MG63 (cell line): ENCODE measurements at regions not wholly inside any gene's neighbourhood (a gene's known extent, or its start where the extent isn't known, plus 50 kb on each side); places are given as distances from the start of the nearest gene placed in this dataset.
"Not testable (repeated sequence)": the region's sequence is repeated elsewhere in the genome, so short reads cannot be mapped to it uniquely, and the experiment has no call there.

Experiments used
- DNase-seq: peaks from one replicate; pipeline ENCODE4 v3.0.0-alpha.2; 2020
- H3K27me3 ChIP-seq: fragments of 250-450 bp; sonication (Bioruptor Pico); 2 replicates; pipeline ENCODE4 v1.5.1; 2020; ENCODE audit warnings: mild to moderate bottlenecking, moderate library complexity
- H3K36me3 ChIP-seq: fragments of 250-450 bp; sonication (Bioruptor Pico); 2 replicates; pipeline ENCODE4 v1.5.1; 2020; ENCODE audit warnings: mild to moderate bottlenecking, moderate library complexity
- H3K4me3 ChIP-seq: fragments of 250-450 bp; sonication (Bioruptor Pico); 2 replicates; pipeline ENCODE4 v1.5.1; 2020; ENCODE audit warnings: mild to moderate bottlenecking, moderate library complexity
- H3K9me3 ChIP-seq: fragments of 250-450 bp; sonication (Bioruptor Pico); 2 replicates; pipeline ENCODE4 v1.5.1; 2020; ENCODE audit warnings: mild to moderate bottlenecking, moderate library complexity

DNA sequence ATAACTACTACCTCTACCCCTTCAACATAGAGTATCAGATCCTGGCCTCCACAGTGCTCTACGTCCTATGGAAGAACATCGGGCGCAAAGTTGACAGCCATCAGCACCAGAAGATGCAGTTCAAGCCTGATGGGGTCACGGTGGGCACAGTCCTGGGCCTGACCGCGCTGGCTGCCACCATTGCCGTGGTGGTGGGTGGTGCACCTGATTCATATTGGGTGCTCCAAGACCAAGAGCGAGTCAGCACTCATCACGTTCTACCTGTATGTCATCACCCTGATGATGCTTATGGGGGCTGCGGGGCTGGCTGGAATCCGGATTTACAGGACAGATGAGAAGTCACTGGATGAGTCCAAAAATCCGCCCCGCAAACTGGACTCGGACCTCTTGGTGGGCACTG is 846.4 kb downstream of the RPIA start:
- not testable (repeated sequence) for H3K36me3 ChIP-seq, H3K27me3 ChIP-seq, DNase-seq, H3K9me3 ChIP-seq, H3K4me3 ChIP-seq

DNA sequence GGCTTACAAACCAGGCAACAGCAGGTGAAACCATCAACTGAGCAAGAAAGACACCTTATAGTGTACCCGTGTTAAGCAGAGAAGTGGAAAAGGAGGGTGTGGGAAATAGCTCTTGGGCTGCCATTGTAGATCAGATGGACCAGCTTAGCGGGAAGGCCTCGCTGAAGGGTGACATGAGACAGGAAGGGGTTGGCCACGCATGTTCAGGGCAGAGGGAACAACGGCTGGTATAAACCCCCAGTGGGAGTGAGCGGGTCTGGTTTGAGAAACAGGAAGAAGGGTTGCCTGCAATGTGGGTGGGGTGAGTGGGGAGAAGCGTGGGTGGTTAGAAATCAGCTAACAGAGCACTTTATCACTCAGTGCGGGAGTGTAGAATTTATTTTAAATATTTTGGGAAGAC is 852.6 kb downstream of the RPIA start:
- not testable (repeated sequence) for H3K4me3 ChIP-seq, H3K27me3 ChIP-seq, DNase-seq, H3K36me3 ChIP-seq, H3K9me3 ChIP-seq

DNA sequence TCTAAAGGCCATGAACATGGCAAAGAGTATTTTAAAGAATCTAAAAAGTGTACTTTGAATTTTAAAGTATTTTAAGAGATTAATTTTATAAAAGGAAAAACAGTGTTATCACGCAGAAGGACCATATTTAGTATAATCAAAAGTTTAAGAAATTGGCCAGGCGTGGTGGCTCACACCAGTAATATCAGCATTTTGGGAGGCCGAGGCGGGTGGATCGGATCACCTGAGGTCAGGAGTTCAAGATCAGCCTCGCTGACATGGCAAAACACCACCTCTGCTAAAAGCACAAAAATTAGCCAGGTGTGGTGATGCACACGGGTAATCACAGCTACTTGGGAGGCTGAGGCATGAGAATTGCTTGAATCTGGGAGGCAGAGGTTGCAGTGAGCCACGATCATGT is 887.7 kb downstream of the RPIA start:
- H3K27me3 ChIP-seq, H3K4me3 ChIP-seq, H3K36me3 ChIP-seq, DNase-seq, H3K9me3 ChIP-seq: not testable (repeated sequence)

- DNase-seq: peak; percentile 5
These were observed 891.3 kb downstream of the RPIA start for GRCh38 chr2:89582816-89583215.

GRCh38 chr2:89584046-89584445 is 892.6 kb downstream of the RPIA start:
- H3K9me3 ChIP-seq, H3K4me3 ChIP-seq, H3K36me3 ChIP-seq, DNase-seq, H3K27me3 ChIP-seq: not testable (repeated sequence)

More at GRCh38 chr2:89582816-89583215, 891.3 kb downstream of the RPIA start:
- H3K4me3 ChIP-seq, H3K36me3 ChIP-seq, H3K27me3 ChIP-seq, H3K9me3 ChIP-seq: not testable (repeated sequence)

DNA sequence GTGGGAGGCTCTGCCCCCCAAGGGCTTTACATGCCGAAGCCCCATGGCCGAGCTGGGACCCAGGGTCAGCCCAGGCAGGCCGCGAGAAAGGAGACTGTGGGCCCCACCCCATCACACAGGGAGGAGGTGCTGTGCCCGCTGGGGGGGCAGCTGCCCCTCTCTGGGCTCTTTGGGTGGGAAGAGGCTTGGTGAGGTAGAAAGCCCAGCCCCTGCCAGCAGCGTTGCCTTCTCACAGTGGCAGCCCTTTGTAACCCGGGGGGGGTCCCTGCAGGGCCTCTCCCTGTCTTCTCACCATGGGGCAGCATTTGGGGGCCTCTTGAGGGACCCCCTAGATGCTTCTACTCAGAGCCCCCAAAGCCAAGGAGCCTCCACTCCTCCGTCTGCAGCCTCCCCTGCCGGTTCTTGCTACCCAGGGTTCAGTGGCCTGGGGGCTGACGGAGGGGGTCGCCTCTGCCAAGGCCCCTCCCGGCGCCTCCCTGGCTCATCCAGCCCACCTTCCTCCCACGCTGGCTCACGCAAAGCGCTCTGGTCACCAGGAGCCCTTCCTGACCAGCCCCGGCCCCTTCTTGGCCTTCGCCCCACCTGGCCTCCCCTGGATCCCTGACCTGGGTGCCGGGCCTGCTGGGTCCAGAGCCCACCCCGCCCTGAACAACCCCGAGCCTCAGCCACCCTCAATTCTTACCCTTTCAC is 893.5 kb downstream of the RPIA start:
- peak overlapping the region; percentile 25 for H3K4me3 ChIP-seq

DNA sequence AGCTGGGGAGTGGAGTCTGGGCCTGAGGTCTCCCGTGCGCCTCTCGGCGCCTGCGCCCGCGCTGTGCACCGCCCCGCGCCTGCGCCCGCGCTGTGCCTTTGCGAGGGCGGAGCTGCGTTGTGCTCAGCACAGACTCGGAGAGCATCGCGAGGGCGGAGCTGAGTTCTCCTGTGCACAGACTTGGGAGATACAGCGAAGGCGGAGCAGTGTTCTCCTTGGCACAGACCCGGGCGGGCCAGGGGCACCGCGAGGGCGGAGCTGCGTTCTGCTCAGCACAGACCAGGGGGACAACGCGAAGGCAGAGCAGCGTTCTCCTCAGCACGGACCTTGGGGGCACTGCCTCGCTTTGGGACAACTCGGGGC is 894.1 kb downstream of the RPIA start:
- peak; percentile 38 for DNase-seq

More for the DNA sequence above, 893.5 kb downstream of the RPIA start:
- not testable (repeated sequence) for H3K27me3 ChIP-seq, H3K9me3 ChIP-seq, H3K36me3 ChIP-seq
- peak; percentile 3 for DNase-seq

DNA sequence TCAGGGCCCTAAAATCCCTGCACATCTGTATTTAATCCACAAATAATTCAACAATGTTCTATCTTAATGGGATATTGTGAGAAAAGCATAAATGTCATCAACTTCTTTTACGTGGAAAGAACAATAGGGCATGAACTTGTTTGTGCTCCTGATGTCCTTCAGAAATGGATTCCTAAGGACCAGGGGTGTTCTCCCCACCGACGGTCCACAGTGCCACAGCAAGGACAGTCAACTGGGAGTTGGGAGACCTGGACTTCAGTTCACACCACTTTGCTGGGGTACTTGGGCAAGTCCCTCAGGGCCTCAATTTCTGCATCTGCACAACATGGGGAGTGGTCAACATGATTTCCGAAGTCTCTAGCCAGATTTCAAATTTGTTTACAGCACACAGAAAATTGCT is 908.4 kb downstream of the RPIA start:
- H3K4me3 ChIP-seq, H3K36me3 ChIP-seq, DNase-seq, H3K9me3 ChIP-seq, H3K27me3 ChIP-seq: not testable (repeated sequence)

More for the DNA sequence above, 894.1 kb downstream of the RPIA start:
- H3K36me3 ChIP-seq, H3K9me3 ChIP-seq, H3K27me3 ChIP-seq: not testable (repeated sequence)
- peak overlapping the region; percentile 22; the same call in 1 of the 2 replicates for H3K4me3 ChIP-seq

GRCh38 chr2:89606514-89606913 is 915.0 kb downstream of the RPIA start:
- not testable (repeated sequence) for H3K4me3 ChIP-seq, H3K27me3 ChIP-seq, H3K9me3 ChIP-seq, H3K36me3 ChIP-seq, DNase-seq

DNA sequence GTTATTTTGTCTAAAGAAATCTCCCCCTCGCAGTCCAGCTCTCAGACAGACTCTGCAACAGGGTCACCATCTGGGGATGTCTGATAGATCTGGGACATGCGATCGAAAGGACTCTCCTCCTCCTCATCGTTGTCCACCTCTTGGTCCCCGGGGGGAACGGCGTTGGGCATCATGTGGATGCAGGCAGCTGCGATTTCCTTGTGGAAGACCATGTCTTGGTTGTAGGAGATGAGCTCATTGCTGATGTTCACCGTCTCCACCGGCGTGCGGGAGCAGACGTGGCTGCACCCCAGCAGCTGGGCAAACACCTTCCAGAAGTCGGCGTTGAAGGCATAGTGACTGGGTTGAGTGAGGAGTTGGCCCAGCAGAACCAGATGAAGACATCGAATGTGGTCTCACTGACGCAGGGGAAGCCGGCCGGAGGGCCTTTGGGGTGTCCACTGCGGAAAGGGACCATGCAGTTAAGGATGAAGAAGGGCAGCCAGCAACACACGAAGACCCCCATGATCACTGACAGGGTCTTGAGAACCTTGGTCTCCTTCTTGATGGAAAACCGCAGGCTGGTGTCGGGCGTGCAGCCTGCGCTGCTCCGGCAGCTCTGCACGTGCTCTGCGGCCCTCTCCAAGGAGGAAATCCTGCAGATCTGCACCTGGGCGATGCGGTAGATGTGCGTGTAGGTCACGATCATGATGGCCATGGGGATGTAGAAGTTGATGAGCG is 918.9 kb downstream of the RPIA start:
- H3K4me3 ChIP-seq, H3K27me3 ChIP-seq, DNase-seq, H3K9me3 ChIP-seq, H3K36me3 ChIP-seq: not testable (repeated sequence)

DNA sequence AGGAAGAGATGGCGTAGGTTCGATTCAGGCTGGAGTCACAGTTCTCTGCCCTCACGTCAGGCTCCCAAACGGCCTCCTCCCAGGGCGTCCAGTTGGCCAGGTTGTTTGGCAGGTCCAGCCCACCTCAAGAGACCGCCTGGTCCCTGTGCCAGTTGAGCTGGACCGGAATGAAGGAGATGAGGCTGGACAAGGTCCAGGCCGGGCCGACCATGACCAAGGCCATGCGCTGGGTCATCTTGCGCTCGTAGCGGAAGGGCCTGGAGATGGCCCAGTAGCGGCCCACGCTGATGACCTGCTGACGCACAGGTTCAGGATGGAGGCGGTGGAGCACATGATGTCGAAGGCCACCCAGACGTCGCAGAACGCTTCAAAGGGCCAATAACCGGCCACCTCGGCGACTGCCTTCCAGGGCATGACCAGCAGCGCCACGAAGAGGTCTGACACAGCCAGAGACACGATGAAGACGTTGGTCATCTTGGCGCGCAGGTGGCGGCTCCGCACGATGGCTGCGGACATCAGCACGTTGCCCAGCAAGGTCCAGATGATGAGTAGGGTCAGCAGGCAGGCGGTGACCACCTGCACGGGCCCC is 919.5 kb downstream of the RPIA start:
- not testable (repeated sequence) for H3K4me3 ChIP-seq, DNase-seq, H3K27me3 ChIP-seq, H3K36me3 ChIP-seq, H3K9me3 ChIP-seq

GRCh38 chr2:89611710-89612109 is 920.2 kb downstream of the RPIA start:
- DNase-seq, H3K9me3 ChIP-seq, H3K4me3 ChIP-seq, H3K36me3 ChIP-seq, H3K27me3 ChIP-seq: not testable (repeated sequence)

DNA sequence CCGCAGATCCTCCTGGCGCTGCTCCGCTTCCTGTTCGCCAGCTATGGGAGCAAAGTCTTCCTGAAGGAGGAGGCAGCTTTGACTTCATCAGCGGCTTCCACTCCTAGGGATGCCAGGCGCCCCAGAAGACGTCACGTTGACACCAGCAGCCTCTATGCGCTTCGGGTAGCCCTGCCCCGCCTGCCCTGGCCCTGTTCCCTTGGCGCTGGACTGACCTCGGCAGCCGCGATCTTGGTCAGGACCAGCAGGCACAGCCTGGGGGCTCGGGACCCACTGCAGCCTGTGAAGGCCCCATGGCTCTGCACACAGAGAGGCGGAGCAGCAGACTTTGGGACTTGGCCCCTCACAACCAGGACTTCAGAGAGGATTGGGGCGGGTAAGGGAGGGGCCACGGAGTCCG is 957.8 kb downstream of the RPIA start:
- H3K27me3 ChIP-seq, H3K9me3 ChIP-seq, H3K4me3 ChIP-seq, DNase-seq, H3K36me3 ChIP-seq: not testable (repeated sequence)

DNA sequence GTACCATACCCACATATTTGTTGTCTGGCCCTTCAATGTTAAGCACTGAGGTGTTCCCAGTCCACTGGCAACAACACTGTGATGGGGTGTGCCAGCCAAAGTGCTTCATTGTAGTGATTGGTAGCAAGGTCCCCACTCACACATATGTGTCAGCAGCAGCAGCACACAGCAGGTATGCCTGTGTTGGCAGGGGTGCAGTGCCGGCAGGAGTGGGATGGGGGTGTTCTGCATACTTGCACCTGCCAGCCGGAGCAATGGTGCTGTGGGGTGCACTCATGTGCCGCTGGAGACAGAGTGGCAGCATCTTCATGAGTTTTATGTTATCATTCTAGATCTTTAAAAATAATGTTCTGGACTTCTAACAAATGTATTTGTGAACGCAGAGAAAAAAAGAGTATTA is 987.8 kb downstream of the RPIA start:
- not testable (repeated sequence) for H3K36me3 ChIP-seq, H3K27me3 ChIP-seq, DNase-seq, H3K9me3 ChIP-seq, H3K4me3 ChIP-seq
